Mesodermal cell (in vitro differentiated cells): ENCODE measurements at regions not wholly inside any gene's neighbourhood (a gene's known extent, or its start where the extent isn't known, plus 50 kb on each side); places are given as distances from the start of the nearest gene placed in this dataset.

Experiments used
- H3K27ac ChIP-seq: 2 replicates; pipeline ENCODE4 v1.7.0; 2013; ENCODE audit warnings: mild to moderate bottlenecking, low read depth, low read length, moderate library complexity; ENCODE audit not compliant: severe bottlenecking
- H3K36me3 ChIP-seq: 2 replicates; pipeline ENCODE4 v1.7.1; 2013; ENCODE audit warnings: mild to moderate bottlenecking, low read length, moderate library complexity; ENCODE audit not compliant: control insufficient read depth, insufficient read depth
- H3K4me1 ChIP-seq: one replicate; pipeline ENCODE4 v1.7.1; 2013; ENCODE audit warnings: mild to moderate bottlenecking, low read length; ENCODE audit not compliant: insufficient read depth, control insufficient read depth, poor library complexity, severe bottlenecking
- H3K4me3 ChIP-seq: 2 replicates; pipeline ENCODE4 v1.7.0; 2013; ENCODE audit warnings: low read length, control low read depth, mild to moderate bottlenecking; ENCODE audit not compliant: insufficient read depth, poor library complexity, severe bottlenecking; ENCODE audit errors: extremely low read depth
- H3K9me3 ChIP-seq: 2 replicates; pipeline ENCODE4 v1.7.1; 2013; ENCODE audit warnings: mild to moderate bottlenecking, low read length, moderate library complexity; ENCODE audit not compliant: control insufficient read depth
- WGBS, 2 experiments: methylation state at CpG; one replicate each; pipeline ENCODE4 v1.1.5; 2013; ENCODE audit warnings: missing lambda C conversion rate in 2 of 2; ENCODE audit not compliant: insufficient coverage in 2 of 2; 5-methylcytosine and 5-hydroxymethylcytosine counted together

GRCh38 chr2:204177251-204177976, 240.9 kb downstream of the ICOS start:
- H3K9me3 ChIP-seq = no peaks in the 10 kb centered on the region
- no peaks in the 10 kb centered on the region for H3K4me1 ChIP-seq
- no peak overlapping the region for H3K4me3 ChIP-seq
- H3K36me3 ChIP-seq = no peaks in the 10 kb centered on the region
- WGBS, 2 experiments = 63 to 94% methylated on average over 1 to 2 of the region's 4 CpGs
- no peak overlapping the region for H3K27ac ChIP-seq

DNA sequence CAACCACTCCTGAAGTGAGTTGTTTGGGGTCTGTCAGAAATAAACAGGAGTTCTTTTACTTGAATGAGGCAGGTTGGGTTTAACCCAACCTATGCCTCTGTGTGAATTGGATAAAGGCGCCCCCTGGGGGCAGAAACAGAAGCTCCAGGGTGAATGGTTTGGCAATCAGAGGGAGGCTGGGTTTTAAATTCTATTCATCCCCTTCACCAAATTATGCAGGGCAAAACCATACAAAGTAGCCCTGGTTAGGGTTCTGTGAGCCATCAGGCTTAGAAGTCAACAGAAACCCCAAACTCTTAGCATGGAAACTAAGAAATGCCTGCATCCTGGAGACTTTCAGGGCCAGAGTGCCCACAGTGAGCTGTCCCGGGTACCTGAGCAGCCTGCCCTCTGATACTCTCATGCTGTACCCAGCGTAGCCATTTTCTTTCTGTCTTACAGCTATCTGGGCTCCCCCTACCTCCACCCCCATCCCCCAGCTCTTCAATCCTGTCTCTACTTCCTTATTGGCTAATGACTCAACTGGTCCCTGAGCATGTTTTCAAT, 241.5 kb downstream of the ICOS start:
- WGBS, 2 experiments = 65 to 94% methylated on average over 2 of the region's 3 CpGs
- H3K4me1 ChIP-seq = no peaks in the 10 kb centered on the region
- H3K27ac ChIP-seq = no peak overlapping the region
- H3K9me3 ChIP-seq = no peaks in the 10 kb centered on the region
- H3K36me3 ChIP-seq = no peaks in the 10 kb centered on the region
- no peak overlapping the region for H3K4me3 ChIP-seq

- no peaks in the 10 kb centered on the region for H3K4me1 ChIP-seq
- H3K27ac ChIP-seq = no peak overlapping the region
- H3K9me3 ChIP-seq = no peaks in the 10 kb centered on the region
- H3K4me3 ChIP-seq = no peak overlapping the region
- 86% methylated on average over 1 of the region's 1 CpG; no CpG with 5 or more reads in 1 of the 2 experiments for WGBS, 2 experiments
- H3K36me3 ChIP-seq = no peaks in the 10 kb centered on the region
These were observed 244.1 kb downstream of the ICOS start for GRCh38 chr2:204180649-204181048.

GRCh38 chr2:204183608-204184007, 247.0 kb downstream of the ICOS start:
- no peaks in the 10 kb centered on the region for H3K4me1 ChIP-seq
- no peak overlapping the region for H3K4me3 ChIP-seq
- WGBS, 2 experiments = 81 to 83% methylated on average over 2 to 3 of the region's 4 CpGs
- no peak overlapping the region for H3K27ac ChIP-seq
- H3K36me3 ChIP-seq = no peaks in the 10 kb centered on the region
- H3K9me3 ChIP-seq = no peaks in the 10 kb centered on the region

DNA sequence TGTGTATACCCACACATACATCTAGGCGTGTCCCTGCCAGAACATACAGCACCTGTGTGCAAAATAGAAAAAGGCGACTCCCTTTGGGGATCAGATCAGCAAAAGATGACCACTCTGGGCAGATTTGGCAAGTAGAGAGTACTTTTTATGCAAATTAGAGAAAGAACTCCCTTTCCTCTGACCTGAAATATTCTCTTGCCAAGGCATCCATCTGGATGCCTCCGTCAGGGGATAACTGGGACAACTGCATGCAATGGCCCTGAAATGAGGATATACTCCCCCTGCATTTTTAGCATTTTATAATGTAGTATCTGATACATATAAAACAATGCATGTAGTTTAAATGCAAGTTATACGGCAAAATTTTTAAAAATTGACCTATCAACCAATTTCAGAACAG, 247.7 kb downstream of the ICOS start:
- no peaks in the 10 kb centered on the region for H3K4me1 ChIP-seq
- H3K9me3 ChIP-seq = no peaks in the 10 kb centered on the region
- H3K36me3 ChIP-seq = no peaks in the 10 kb centered on the region
- WGBS, 2 experiments = 50% methylated on average over 2 of the region's 4 CpGs
- no peak overlapping the region for H3K27ac ChIP-seq
- no peak overlapping the region for H3K4me3 ChIP-seq

GRCh38 chr2:204187229-204188083, 250.9 kb downstream of the ICOS start:
- WGBS, 2 experiments = 87 to 100% methylated on average over 1 to 3 of the region's 4 CpGs
- H3K4me3 ChIP-seq = no peak overlapping the region
- H3K4me1 ChIP-seq = no peaks in the 10 kb centered on the region
- H3K9me3 ChIP-seq = no peaks in the 10 kb centered on the region
- H3K36me3 ChIP-seq = no peaks in the 10 kb centered on the region
- H3K27ac ChIP-seq = no peak overlapping the region

DNA sequence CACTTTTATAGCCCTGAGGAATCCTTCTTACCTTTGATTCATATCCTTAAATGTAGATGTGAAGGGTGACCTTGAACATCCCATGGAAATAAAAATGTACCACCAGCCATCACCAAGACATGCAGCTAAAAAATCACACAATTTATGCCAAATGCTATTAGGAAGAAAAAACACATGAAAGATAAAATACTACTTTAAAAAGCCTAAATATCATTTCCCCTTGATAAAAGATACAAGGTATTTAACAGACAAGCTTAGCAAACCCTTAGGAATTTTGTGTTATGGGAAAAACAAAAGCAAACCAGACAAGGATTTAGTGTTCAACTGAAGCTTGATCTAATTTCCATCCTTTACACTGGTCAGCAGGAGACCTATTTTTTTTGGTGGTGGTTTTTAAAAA, 255.0 kb downstream of the ICOS start:
- Histone ChIP-seq H3K4me1 (no peaks in the 10 kb centered on the region), H3K27ac (no peak overlapping the region), H3K9me3 (no peaks in the 10 kb centered on the region), H3K4me3 (no peak overlapping the region), H3K36me3 (no peaks in the 10 kb centered on the region)

GRCh38 chr2:204195498-204195897, 258.9 kb downstream of the ICOS start:
- Histone ChIP-seq H3K9me3 (no peaks in the 10 kb centered on the region), H3K4me3 (no peak overlapping the region), H3K27ac (no peak overlapping the region), H3K36me3 (no peaks in the 10 kb centered on the region), H3K4me1 (no peaks in the 10 kb centered on the region)
- 58 to 86% methylated on average over 2 to 3 of the region's 4 CpGs for WGBS, 2 experiments

DNA sequence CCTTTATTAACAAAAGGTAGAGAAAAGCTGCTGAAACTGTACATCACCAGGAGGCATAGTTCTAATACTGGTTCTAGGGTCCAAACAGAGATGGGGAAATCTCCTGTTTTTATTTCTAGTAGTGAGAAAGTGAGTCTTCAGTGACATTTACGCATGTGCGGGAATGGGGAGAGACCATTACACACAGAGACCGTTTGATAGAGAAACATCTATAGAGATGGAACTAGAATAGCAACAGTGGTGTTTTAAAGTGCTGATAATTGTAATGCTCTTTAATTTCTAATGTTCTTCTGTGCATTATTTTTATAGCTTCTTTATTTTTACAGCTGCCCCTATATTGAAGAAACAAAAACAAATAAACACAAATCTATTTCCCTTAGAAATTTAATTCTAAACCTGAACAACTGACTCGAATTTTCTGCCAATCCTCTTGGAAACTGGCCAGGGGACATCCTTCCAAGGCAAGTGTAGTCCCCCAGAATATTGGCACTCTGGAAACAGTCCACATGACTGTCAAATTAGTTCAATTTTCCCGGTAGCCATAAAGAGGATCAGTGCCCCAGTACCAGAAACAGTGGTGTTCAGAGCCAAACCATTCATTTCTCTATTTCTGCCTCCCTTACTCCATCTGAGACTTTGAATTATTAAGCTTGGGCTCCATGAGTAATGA, 260.9 kb downstream of the ICOS start:
- H3K27ac ChIP-seq = no peak overlapping the region
- no peak overlapping the region for H3K4me3 ChIP-seq
- WGBS, 2 experiments = 83 to 85% methylated on average over 4 to 5 of the region's 5 CpGs
- H3K9me3 ChIP-seq = no peaks in the 10 kb centered on the region
- H3K4me1 ChIP-seq = no peaks in the 10 kb centered on the region
- no peaks in the 10 kb centered on the region for H3K36me3 ChIP-seq

GRCh38 chr2:204199357-204199756, 262.8 kb downstream of the ICOS start:
- H3K4me1 ChIP-seq = no peaks in the 10 kb centered on the region
- no peaks in the 10 kb centered on the region for H3K9me3 ChIP-seq
- WGBS, 2 experiments = 92 to 100% methylated on average over 1 of the region's 3 CpGs
- no peak overlapping the region for H3K27ac ChIP-seq
- H3K36me3 ChIP-seq = no peaks in the 10 kb centered on the region
- no peak overlapping the region for H3K4me3 ChIP-seq
